ENCODE measurements at regions not wholly inside any gene's neighbourhood (a gene's known extent, or its start where the extent isn't known, plus 50 kb on each side); places are given as distances from the start of the nearest gene placed in this dataset.

GRCh38 chr1:173122958-173123852 lies 72.5 kb upstream of the TNFSF18 start:
- no peak for TF ChIP-seq ESRRA (IDR thresholded peaks at IDR 0.05; ENCODE audit: borderline replicate concordance, low read depth)
- TF ChIP-seq JUNB (CRISPR knock-in tag; conservative IDR thresholded peaks at IDR 0.05): no peak
- TF ChIP-seq JUN (IDR thresholded peaks at IDR 0.05; ENCODE audit: borderline replicate concordance, low read depth, low read length): no peak
- no peak for TF ChIP-seq JUN (CRISPR knock-in tag; IDR thresholded peaks at IDR 0.05; ENCODE audit: borderline replicate concordance)
- TF ChIP-seq, protein P1, sequence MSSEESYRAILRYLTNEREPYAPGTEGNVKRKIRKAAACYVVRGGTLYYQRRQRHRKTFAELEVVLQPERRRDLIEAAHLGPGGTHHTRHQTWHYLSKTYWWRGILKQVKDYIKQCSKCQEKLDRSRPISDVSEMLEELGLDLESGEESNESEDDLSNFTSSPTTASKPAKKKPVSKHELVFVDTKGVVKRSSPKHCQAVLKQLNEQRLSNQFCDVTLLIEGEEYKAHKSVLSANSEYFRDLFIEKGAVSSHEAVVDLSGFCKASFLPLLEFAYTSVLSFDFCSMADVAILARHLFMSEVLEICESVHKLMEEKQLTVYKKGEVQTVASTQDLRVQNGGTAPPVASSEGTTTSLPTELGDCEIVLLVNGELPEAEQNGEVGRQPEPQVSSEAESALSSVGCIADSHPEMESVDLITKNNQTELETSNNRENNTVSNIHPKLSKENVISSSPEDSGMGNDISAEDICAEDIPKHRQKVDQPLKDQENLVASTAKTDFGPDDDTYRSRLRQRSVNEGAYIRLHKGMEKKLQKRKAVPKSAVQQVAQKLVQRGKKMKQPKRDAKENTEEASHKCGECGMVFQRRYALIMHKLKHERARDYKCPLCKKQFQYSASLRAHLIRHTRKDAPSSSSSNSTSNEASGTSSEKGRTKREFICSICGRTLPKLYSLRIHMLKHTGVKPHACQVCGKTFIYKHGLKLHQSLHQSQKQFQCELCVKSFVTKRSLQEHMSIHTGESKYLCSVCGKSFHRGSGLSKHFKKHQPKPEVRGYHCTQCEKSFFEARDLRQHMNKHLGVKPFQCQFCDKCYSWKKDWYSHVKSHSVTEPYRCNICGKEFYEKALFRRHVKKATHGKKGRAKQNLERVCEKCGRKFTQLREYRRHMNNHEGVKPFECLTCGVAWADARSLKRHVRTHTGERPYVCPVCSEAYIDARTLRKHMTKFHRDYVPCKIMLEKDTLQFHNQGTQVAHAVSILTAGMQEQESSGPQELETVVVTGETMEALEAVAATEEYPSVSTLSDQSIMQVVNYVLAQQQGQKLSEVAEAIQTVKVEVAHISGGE (CRISPR knock-in tag; IDR thresholded peaks at IDR 0.05): 0 out of 6 replicates have a peak, but pooled peaks of 1 of the 3 experiments have one; percentile 39

Data from K562 (cell line).